HG02623 (cell line): ENCODE measurements at regions not wholly inside any gene's neighbourhood (a gene's known extent, or its start where the extent isn't known, plus 50 kb on each side); places are given as distances from the start of the nearest gene placed in this dataset.

Experiments
- ATAC-seq: cut with Tn5 transposase; IDR thresholded peaks from one replicate; pipeline ENCODE4 v1.9.1; 2021; ENCODE audit warnings: moderate library complexity; ENCODE audit not compliant: unreplicated experiment

DNA sequence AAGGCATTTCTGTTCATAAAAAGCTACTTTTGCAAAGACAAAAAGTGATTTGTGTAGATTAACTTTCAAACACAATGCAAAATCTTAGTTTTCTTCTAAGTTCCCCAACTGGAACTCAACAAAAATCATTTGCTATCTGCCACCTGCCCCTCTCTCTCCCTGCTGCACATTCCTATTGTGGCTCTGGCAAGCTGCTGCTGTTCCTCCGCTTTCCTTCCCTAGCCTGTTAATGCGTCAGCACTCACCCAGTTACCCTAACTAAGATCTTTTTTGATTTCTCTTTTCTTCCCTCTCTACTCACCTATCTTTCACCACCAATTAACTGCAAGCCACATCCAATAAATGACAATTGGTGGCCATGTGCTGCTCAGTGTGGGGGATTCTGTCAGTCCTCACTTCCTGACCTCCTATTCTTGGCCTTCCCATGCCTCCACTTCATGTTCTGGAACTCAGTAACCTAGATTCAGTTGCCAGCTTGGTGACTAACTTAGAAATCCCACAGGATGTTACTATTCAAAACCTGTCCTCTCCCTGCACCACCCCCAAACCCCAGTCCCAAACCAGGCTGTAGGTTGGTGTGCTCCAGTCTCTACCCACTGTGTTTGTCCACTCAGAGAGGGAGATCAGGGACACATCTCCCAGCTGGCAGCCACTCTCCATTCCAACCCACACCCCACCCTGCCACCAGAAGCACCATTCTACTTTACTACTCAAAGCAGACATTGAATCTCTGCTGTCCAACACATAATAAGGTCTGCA, 140.2 kb upstream of the CTTNBP2 start:
- ATAC-seq: no peak

- ATAC-seq: no peak
Observed at GRCh38 chr7:118022546-118022945, 149.3 kb upstream of the CTTNBP2 start.

- ATAC-seq: no peak
Observed at GRCh38 chr7:118026791-118027190, 153.6 kb upstream of the CTTNBP2 start.

GRCh38 chr7:118028226-118028625, 155.0 kb upstream of the CTTNBP2 start:
- no peak for ATAC-seq

- no peak for ATAC-seq
Observed at GRCh38 chr7:118029826-118030422, 154.0 kb upstream of the LSM8 start.

- ATAC-seq: no peak
Observed at GRCh38 chr7:118033273-118033672, 150.7 kb upstream of the LSM8 start.

- ATAC-seq: no peak
Observed at GRCh38 chr7:118039963-118040489, 143.9 kb upstream of the LSM8 start.

GRCh38 chr7:118040562-118040961, 143.4 kb upstream of the LSM8 start:
- peak; percentile 58 for ATAC-seq

- no peak for ATAC-seq
Observed at GRCh38 chr7:118041251-118041878, 142.6 kb upstream of the LSM8 start.

GRCh38 chr7:118045629-118046028, 138.3 kb upstream of the LSM8 start:
- no peak for ATAC-seq

- ATAC-seq: no peak
Observed at GRCh38 chr7:118046086-118046485, 137.9 kb upstream of the LSM8 start.

- no peak for ATAC-seq
Observed at GRCh38 chr7:118046801-118047200, 137.2 kb upstream of the LSM8 start.

GRCh38 chr7:118052336-118052735, 131.6 kb upstream of the LSM8 start:
- no peak for ATAC-seq

DNA sequence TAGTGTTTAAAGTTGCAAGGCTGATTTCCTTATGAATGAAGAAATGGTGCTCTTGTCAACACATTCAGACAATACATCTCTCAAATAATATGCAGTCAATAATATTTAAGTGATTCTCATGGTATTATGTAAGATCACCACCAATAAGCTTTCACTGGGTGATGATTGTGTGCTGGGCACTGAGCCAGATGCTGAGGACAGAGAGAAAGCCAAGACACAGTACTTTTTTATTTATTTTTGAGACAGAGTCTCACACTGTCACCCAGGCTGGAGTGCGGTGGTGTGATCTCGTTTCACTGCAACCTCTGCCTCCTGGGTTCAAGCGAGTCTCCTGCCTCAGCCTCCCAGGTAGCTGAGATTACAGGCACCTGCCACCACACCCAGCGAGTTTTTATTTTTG, 130.6 kb upstream of the LSM8 start:
- no peak for ATAC-seq

GRCh38 chr7:118054529-118054928, 129.4 kb upstream of the LSM8 start:
- no peak for ATAC-seq

GRCh38 chr7:118055647-118056046, 128.3 kb upstream of the LSM8 start:
- no peak for ATAC-seq

DNA sequence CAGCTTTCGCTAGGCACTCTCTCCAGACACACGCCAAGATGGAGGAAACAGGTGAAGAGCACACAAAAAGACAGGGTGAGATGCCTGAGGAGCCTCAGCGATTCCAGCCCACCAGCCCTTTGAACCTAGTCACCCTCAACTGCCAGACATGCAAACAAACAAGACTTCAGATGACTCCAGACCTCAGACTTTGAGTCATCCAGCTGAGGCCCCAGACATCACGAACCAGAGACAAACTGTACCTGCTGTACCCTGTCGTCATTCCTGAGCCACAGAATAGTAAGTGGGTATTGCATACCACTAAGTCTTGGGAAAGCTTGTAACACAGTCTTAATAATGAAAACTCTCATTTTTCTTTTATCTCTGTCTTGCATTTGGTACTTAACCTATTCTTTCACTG, 126.6 kb upstream of the LSM8 start:
- no peak for ATAC-seq

- no peak for ATAC-seq
Observed at GRCh38 chr7:118059209-118059608, 124.8 kb upstream of the LSM8 start.

- no peak for ATAC-seq
Observed at GRCh38 chr7:118060692-118061091, 123.3 kb upstream of the LSM8 start.

DNA sequence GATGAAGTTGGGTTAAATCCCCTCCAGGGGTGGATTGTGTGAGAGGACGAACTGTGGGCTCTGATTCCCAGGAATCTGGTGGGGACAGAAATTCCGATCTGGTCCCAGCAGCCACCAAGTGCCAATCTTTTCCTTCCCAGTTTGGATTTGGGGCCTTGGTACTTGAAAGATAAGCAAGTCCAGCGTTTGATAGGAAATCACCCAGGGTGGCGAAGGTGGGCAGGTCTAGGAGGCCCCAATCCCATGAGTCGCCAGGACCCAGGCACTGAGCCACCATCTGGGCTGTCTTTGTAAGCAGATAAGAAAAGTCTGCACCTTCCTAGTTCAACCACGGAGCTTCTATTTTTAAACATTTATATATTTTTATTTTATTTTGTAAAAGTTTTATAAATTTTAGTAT, 122.6 kb upstream of the LSM8 start:
- no peak for ATAC-seq

- no peak for ATAC-seq
Observed at GRCh38 chr7:118072893-118073674, 110.9 kb upstream of the LSM8 start.
